Ovary (tissue), 3 donors: ENCODE measurements at regions not wholly inside any gene's neighbourhood (a gene's known extent, or its start where the extent isn't known, plus 50 kb on each side); places are given as distances from the start of the nearest gene placed in this dataset.

Experiments used
- EP300 ChIP-seq: sonication (generic); formaldehyde crosslinking; IDR thresholded peaks from one replicate; pipeline ENCODE4 v1.6.1; 2017; ENCODE audit warnings: antibody characterized with exemption
- POLR2A ChIP-seq: fragments of 450-650 bp; IDR thresholded peaks from one replicate; pipeline ENCODE4 v1.6.1; 2017; ENCODE audit warnings: antibody characterized with exemption, mild to moderate bottlenecking, moderate library complexity
- TF ChIP-seq, protein P1 (sequence below), 3 donors: fragments of 450-650 bp in 2 of 3; fragments of 200-600 bp in 1 of 3; IDR thresholded peaks; one replicate each; pipeline versions ENCODE4 v1.5.1 to v1.8.0; 2016 to 2022; ENCODE audit warnings: antibody characterized with exemption in 3 of 3, mild to moderate bottlenecking in 1 of 3
- donor health status: DM: no; HTN: no; CAD: no.

DNA sequence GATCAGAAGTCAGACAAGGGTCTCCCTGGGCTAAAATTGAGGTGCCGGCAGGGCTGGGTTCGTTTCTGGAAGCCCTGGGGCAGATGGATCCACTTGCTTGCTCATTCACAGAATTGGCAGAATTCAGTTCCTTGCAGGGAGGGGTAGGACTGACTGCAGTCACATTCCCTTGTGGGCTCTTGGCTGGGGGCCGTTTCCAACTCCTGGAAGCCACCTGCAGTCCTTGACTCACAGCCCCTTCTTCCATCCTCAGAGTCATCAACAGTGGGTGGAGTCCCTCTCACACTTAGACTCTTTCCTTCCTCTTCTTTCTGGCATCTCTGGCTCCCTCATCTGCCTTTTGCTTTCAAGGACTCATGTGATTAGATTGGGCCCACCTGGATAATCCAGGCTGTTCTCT lies 54.6 kb upstream of the NANOS1 start:
- no peak for TF ChIP-seq POLR2A
- TF ChIP-seq, protein P1, sequence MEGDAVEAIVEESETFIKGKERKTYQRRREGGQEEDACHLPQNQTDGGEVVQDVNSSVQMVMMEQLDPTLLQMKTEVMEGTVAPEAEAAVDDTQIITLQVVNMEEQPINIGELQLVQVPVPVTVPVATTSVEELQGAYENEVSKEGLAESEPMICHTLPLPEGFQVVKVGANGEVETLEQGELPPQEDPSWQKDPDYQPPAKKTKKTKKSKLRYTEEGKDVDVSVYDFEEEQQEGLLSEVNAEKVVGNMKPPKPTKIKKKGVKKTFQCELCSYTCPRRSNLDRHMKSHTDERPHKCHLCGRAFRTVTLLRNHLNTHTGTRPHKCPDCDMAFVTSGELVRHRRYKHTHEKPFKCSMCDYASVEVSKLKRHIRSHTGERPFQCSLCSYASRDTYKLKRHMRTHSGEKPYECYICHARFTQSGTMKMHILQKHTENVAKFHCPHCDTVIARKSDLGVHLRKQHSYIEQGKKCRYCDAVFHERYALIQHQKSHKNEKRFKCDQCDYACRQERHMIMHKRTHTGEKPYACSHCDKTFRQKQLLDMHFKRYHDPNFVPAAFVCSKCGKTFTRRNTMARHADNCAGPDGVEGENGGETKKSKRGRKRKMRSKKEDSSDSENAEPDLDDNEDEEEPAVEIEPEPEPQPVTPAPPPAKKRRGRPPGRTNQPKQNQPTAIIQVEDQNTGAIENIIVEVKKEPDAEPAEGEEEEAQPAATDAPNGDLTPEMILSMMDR (IDR thresholded peaks at IDR 0.05) = no peak
- no peak for TF ChIP-seq EP300
